SJCRH30 (cell line): ENCODE measurements at regions not wholly inside any gene's neighbourhood (a gene's known extent, or its start where the extent isn't known, plus 50 kb on each side); places are given as distances from the start of the nearest gene placed in this dataset.
A peak's percentile ranks its signal among the peaks of the same experiment; 100 is the strongest.
"Not testable (repeated sequence)": the region's sequence is repeated elsewhere in the genome, so short reads cannot be mapped to it uniquely, and the experiment has no call there.

Source experiments
- DNase-seq, 2 experiments: peaks; one replicate each; pipeline ENCODE4 v3.0.0-alpha.2; 2015 to 2020
- H3K27ac ChIP-seq: fragments of 250-450 bp; sonication (Bioruptor Pico); 2 replicates; pipeline ENCODE4 v1.5.1; 2020; ENCODE audit warnings: mild to moderate bottlenecking, moderate library complexity
- H3K27me3 ChIP-seq: fragments of 250-450 bp; sonication (Bioruptor Pico); 2 replicates; pipeline ENCODE4 v1.5.1; 2020; ENCODE audit warnings: mild to moderate bottlenecking, moderate library complexity
- H3K36me3 ChIP-seq: fragments of 250-450 bp; sonication (Bioruptor Pico); 2 replicates; pipeline ENCODE4 v1.5.1; 2020; ENCODE audit warnings: mild to moderate bottlenecking, moderate library complexity
- H3K4me1 ChIP-seq: fragments of 250-450 bp; sonication (Bioruptor Pico); 2 replicates; pipeline ENCODE4 v1.5.1; 2020; ENCODE audit warnings: mild to moderate bottlenecking, moderate library complexity
- H3K4me3 ChIP-seq: fragments of 250-450 bp; sonication (Bioruptor Pico); 2 replicates; pipeline ENCODE4 v1.5.1; 2020; ENCODE audit warnings: mild to moderate bottlenecking, moderate library complexity
- H3K9me3 ChIP-seq: fragments of 250-450 bp; sonication (Bioruptor Pico); replicated peaks from 2 replicates; pipeline ENCODE4 v1.5.1; 2020; ENCODE audit warnings: mild to moderate bottlenecking, moderate library complexity

- Histone ChIP-seq H3K4me1 (no peaks in the 10 kb centered on the region), H3K4me3 (no peak overlapping the region), H3K27me3 (no peaks in the 10 kb centered on the region), H3K9me3 (no peaks in the 10 kb centered on the region), H3K27ac (no peak overlapping the region), H3K36me3 (no peaks in the 10 kb centered on the region)
- no peak for DNase-seq
These were observed 136.9 kb upstream of the EEF2KMT start for GRCh38 chr16:5234295-5235050.

GRCh38 chr16:5231246-5231759 lies 133.7 kb upstream of the EEF2KMT start:
- no peaks in the 10 kb centered on the region for H3K9me3 ChIP-seq

GRCh38 chr16:5228369-5228768 lies 130.8 kb upstream of the EEF2KMT start:
- H3K27me3 ChIP-seq: no peaks in the 10 kb centered on the region
- H3K4me1 ChIP-seq: no peaks in the 10 kb centered on the region
- no peaks in the 10 kb centered on the region for H3K36me3 ChIP-seq
- DNase-seq: no peak
- no peak overlapping the region for H3K27ac ChIP-seq
- no peaks in the 10 kb centered on the region for H3K9me3 ChIP-seq
- no peak overlapping the region for H3K4me3 ChIP-seq

More at GRCh38 chr16:5231246-5231759, 133.7 kb upstream of the EEF2KMT start:
- H3K27me3 ChIP-seq: no peaks in the 10 kb centered on the region
- no peak overlapping the region for H3K4me3 ChIP-seq
- no peaks in the 10 kb centered on the region for H3K4me1 ChIP-seq
- no peak for DNase-seq
- H3K27ac ChIP-seq: no peak overlapping the region
- H3K36me3 ChIP-seq: no peaks in the 10 kb centered on the region

- no peaks in the 10 kb centered on the region for H3K27me3 ChIP-seq
- no peaks in the 10 kb centered on the region for H3K9me3 ChIP-seq
- no peak overlapping the region for H3K4me3 ChIP-seq
- no peak for DNase-seq
- H3K27ac ChIP-seq: no peak overlapping the region
- H3K36me3 ChIP-seq: no peaks in the 10 kb centered on the region
- no peaks in the 10 kb centered on the region for H3K4me1 ChIP-seq
These were observed 128.5 kb upstream of the EEF2KMT start for GRCh38 chr16:5225931-5226655.

- H3K4me1 ChIP-seq: no peaks in the 10 kb centered on the region
- H3K27ac ChIP-seq: no peak overlapping the region
- no peak overlapping the region for H3K4me3 ChIP-seq
- H3K36me3 ChIP-seq: no peaks in the 10 kb centered on the region
- H3K9me3 ChIP-seq: no peaks in the 10 kb centered on the region
- no peak for DNase-seq
- no peaks in the 10 kb centered on the region for H3K27me3 ChIP-seq
These were observed 125.2 kb upstream of the EEF2KMT start for GRCh38 chr16:5222761-5223160.

GRCh38 chr16:5221831-5222230 lies 124.2 kb upstream of the EEF2KMT start:
- not testable (repeated sequence) for H3K27ac ChIP-seq, DNase-seq, H3K4me1 ChIP-seq, H3K4me3 ChIP-seq, H3K9me3 ChIP-seq, H3K27me3 ChIP-seq, H3K36me3 ChIP-seq

GRCh38 chr16:5220705-5221104 lies 123.1 kb upstream of the EEF2KMT start:
- no peaks in the 10 kb centered on the region for H3K9me3 ChIP-seq
- H3K36me3 ChIP-seq: no peaks in the 10 kb centered on the region
- no peak overlapping the region for H3K4me3 ChIP-seq
- DNase-seq: no peak
- no peaks in the 10 kb centered on the region for H3K27me3 ChIP-seq
- H3K4me1 ChIP-seq: peaks cover 7% of the 10 kb centered on the region
- no peak overlapping the region for H3K27ac ChIP-seq

- DNase-seq: peak in 1 of 2 experiments; percentile 10
- H3K36me3 ChIP-seq: no peaks in the 10 kb centered on the region
- no peak overlapping the region for H3K27ac ChIP-seq
- H3K9me3 ChIP-seq: no peaks in the 10 kb centered on the region
- no peaks in the 10 kb centered on the region for H3K27me3 ChIP-seq
- H3K4me1 ChIP-seq: peaks cover 9% of the 10 kb centered on the region
- H3K4me3 ChIP-seq: no peak overlapping the region
These were observed 119.0 kb upstream of the EEF2KMT start for GRCh38 chr16:5216441-5217080.

GRCh38 chr16:5215901-5216300 lies 118.3 kb upstream of the EEF2KMT start:
- Histone ChIP-seq H3K4me3 (no peak overlapping the region), H3K9me3 (no peaks in the 10 kb centered on the region), H3K36me3 (no peaks in the 10 kb centered on the region), H3K27ac (no peak overlapping the region), H3K4me1 (peaks cover 9% of the 10 kb centered on the region), H3K27me3 (no peaks in the 10 kb centered on the region)
- peak; percentile 65 to 77 for DNase-seq

GRCh38 chr16:5214466-5214865 lies 116.9 kb upstream of the EEF2KMT start:
- Histone ChIP-seq H3K9me3 (no peaks in the 10 kb centered on the region), H3K36me3 (no peaks in the 10 kb centered on the region), H3K27ac (no peak overlapping the region), H3K4me3 (no peak overlapping the region), H3K4me1 (peaks cover 9% of the 10 kb centered on the region), H3K27me3 (no peaks in the 10 kb centered on the region)
- no peak for DNase-seq

- not testable (repeated sequence) for H3K27ac ChIP-seq, H3K36me3 ChIP-seq, H3K9me3 ChIP-seq, H3K27me3 ChIP-seq, H3K4me1 ChIP-seq, H3K4me3 ChIP-seq
- DNase-seq: peak; percentile 6 to 13
These were observed 114.9 kb upstream of the EEF2KMT start for GRCh38 chr16:5212501-5212900.

- H3K4me1 ChIP-seq, H3K27ac ChIP-seq, H3K36me3 ChIP-seq, H3K4me3 ChIP-seq, H3K9me3 ChIP-seq, H3K27me3 ChIP-seq: not testable (repeated sequence)
- peak; percentile 13 to 67 for DNase-seq
These were observed 110.4 kb upstream of the EEF2KMT start for GRCh38 chr16:5207862-5208498.

GRCh38 chr16:5207001-5207523 lies 109.5 kb upstream of the EEF2KMT start:
- H3K4me3 ChIP-seq: peak overlapping the region; percentile 54
- peak; percentile 22 to 53 for DNase-seq
- H3K4me1 ChIP-seq: peaks cover 5% of the 10 kb centered on the region
- peaks cover 4% of the 10 kb centered on the region; the same call in 1 of the 2 replicates for H3K9me3 ChIP-seq
- no peaks in the 10 kb centered on the region for H3K36me3 ChIP-seq
- H3K27ac ChIP-seq: peak overlapping the region; percentile 88
- H3K27me3 ChIP-seq: no peaks in the 10 kb centered on the region

- Histone ChIP-seq H3K9me3 (peaks cover 4% of the 10 kb centered on the region; the same call in 1 of the 2 replicates), H3K4me3 (peak overlapping the region; percentile 54)
- DNase-seq: peak; percentile 63 to 78
These were observed 108.9 kb upstream of the EEF2KMT start for GRCh38 chr16:5206331-5206990.

More at GRCh38 chr16:5206331-5206990, 108.9 kb upstream of the EEF2KMT start:
- Histone ChIP-seq H3K36me3 (no peaks in the 10 kb centered on the region), H3K4me1 (peaks cover 5% of the 10 kb centered on the region), H3K27me3 (no peaks in the 10 kb centered on the region), H3K27ac (peak overlapping the region; percentile 88)
